ENCODE measurements at regions not wholly inside any gene's neighbourhood (a gene's known extent, or its start where the extent isn't known, plus 50 kb on each side); places are given as distances from the start of the nearest gene placed in this dataset.

DNA sequence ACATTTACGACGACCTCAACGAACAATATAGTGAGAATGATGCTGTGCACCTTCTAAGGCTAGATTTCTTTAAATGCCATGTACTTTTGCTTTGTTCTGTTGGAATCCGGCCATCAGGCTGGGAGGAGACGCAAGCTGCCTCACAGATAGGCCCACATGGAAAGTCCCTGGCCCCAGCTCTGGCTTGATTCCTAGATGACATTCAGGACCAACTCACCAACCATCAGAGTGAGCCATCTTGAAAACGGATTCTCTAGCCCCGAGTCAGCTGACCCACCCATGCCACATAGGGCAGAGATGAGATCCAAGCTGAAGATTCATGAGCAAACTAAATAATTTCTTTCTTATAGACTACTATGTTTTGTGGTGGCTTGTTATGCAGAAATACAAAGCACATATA, 164.4 kb downstream of the ZNF281 start:
- Histone ChIP-seq H3K4me3 (ENCODE audit: low read length) (no peak overlapping the region), H3K9me3 (ENCODE audit: control insufficient read depth, low read length) (no peaks in the 10 kb centered on the region), H3K36me3 (ENCODE audit: control insufficient read depth, insufficient read depth, low read length, severe bottlenecking) (no peaks in the 10 kb centered on the region), H3K27me3 (replicated peaks; ENCODE audit: control insufficient read depth, insufficient read depth, low read length) (no peaks in the 10 kb centered on the region), H3K4me1 (ENCODE audit: control insufficient read depth, insufficient read depth, low read length) (peaks cover 13% of the 10 kb centered on the region), H3K9ac (ENCODE audit: low read length) (no peak overlapping the region)
- DNase-seq (ENCODE audit: low read depth): peak; percentile 34

- H3K27me3 ChIP-seq (replicated peaks; ENCODE audit: control insufficient read depth, insufficient read depth, low read length): no peaks in the 10 kb centered on the region
- H3K36me3 ChIP-seq (ENCODE audit: control insufficient read depth, insufficient read depth, low read length, severe bottlenecking): no peaks in the 10 kb centered on the region
- H3K9ac ChIP-seq (ENCODE audit: low read length): no peak overlapping the region
- H3K4me1 ChIP-seq (ENCODE audit: control insufficient read depth, insufficient read depth, low read length): peaks cover 12% of the 10 kb centered on the region
- no peaks in the 10 kb centered on the region for H3K9me3 ChIP-seq (ENCODE audit: control insufficient read depth, low read length)
- peak; percentile 39 for DNase-seq (ENCODE audit: low read depth)
- peak overlapping the region; percentile 65 for H3K4me3 ChIP-seq (ENCODE audit: low read length)
Observed at GRCh38 chr1:200243042-200243437, 166.8 kb downstream of the ZNF281 start.

- peaks cover 12% of the 10 kb centered on the region for H3K4me1 ChIP-seq (ENCODE audit: control insufficient read depth, insufficient read depth, low read length)
- no peaks in the 10 kb centered on the region for H3K27me3 ChIP-seq (replicated peaks; ENCODE audit: control insufficient read depth, insufficient read depth, low read length)
- H3K9ac ChIP-seq (ENCODE audit: low read length): peak overlapping the region; percentile 40
- peak overlapping the region; percentile 65 for H3K4me3 ChIP-seq (ENCODE audit: low read length)
- DNase-seq (ENCODE audit: low read depth): peak; percentile 19
- H3K9me3 ChIP-seq (ENCODE audit: control insufficient read depth, low read length): no peaks in the 10 kb centered on the region
- no peaks in the 10 kb centered on the region for H3K36me3 ChIP-seq (ENCODE audit: control insufficient read depth, insufficient read depth, low read length, severe bottlenecking)
Observed at GRCh38 chr1:200242110-200243041, 167.5 kb downstream of the ZNF281 start.

DNA sequence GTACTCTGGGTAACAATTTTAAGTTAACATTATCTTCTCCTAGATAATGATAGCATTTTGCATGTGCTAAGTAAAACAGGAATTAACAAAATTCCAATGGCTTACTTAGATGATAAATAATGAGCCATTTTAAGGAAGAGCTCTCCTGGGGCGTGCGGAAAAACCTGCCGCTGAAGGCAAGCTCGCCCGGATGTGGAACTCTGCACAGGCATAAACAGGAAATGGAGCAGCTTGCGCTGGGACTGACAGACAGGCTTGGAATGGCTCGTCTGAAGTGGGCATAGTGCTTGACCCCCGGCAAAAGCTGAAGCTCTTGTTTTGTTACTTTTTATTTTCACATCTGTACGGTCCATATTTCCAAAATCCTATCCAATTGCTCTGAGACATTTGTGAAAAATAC, 169.2 kb downstream of the ZNF281 start:
- DNase-seq (ENCODE audit: low read depth): no peak
- H3K9ac ChIP-seq (ENCODE audit: low read length): no peak overlapping the region
- no peaks in the 10 kb centered on the region for H3K9me3 ChIP-seq (ENCODE audit: control insufficient read depth, low read length)
- no peaks in the 10 kb centered on the region for H3K36me3 ChIP-seq (ENCODE audit: control insufficient read depth, insufficient read depth, low read length, severe bottlenecking)
- H3K4me3 ChIP-seq (ENCODE audit: low read length): no peak overlapping the region
- H3K4me1 ChIP-seq (ENCODE audit: control insufficient read depth, insufficient read depth, low read length): peaks cover 12% of the 10 kb centered on the region
- H3K27me3 ChIP-seq (replicated peaks; ENCODE audit: control insufficient read depth, insufficient read depth, low read length): no peaks in the 10 kb centered on the region

DNA sequence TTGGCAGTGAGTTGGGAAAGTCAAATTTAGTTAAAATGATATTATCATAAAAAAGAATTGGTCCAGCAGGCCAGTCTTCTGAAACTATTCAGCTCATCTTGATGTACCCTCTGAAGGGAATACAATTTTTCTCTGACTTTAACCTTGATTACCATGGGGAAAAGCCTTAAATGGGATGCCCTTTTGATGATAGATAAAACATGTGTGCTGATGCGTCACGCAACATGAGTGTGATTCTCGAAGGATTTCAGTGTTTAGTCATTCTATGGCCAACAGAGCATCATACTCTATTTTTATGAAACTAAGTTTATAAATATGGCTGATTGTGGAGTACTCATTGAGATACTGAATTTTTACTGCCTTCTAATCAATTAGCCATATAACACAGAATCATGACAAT, 171.5 kb downstream of the ZNF281 start:
- Histone ChIP-seq H3K9ac (ENCODE audit: low read length) (no peak overlapping the region), H3K4me1 (ENCODE audit: control insufficient read depth, insufficient read depth, low read length) (peaks cover 12% of the 10 kb centered on the region), H3K27me3 (replicated peaks; ENCODE audit: control insufficient read depth, insufficient read depth, low read length) (no peaks in the 10 kb centered on the region), H3K36me3 (ENCODE audit: control insufficient read depth, insufficient read depth, low read length, severe bottlenecking) (no peaks in the 10 kb centered on the region), H3K4me3 (ENCODE audit: low read length) (no peak overlapping the region), H3K9me3 (ENCODE audit: control insufficient read depth, low read length) (no peaks in the 10 kb centered on the region)
- DNase-seq (ENCODE audit: low read depth): no peak

DNA sequence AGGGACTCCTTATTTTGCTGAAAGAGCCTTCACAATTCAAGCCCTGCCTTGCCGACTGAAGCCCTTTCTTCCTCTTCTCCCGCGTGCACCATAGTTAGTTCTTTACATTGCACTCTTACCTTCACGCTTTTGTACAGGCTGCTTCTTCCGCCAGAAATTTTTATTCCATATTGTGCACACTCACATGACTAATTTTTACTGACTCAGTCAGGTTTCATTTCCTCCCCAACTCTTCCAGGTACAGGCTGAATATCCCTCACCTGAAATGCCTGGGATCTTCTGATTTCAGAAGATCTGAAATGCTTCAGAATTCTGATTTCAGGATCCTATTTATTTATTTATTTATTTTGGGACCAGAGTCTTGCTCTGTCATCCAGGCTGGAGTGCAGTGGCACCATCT, 172.8 kb downstream of the ZNF281 start:
- Histone ChIP-seq H3K27me3 (replicated peaks; ENCODE audit: control insufficient read depth, insufficient read depth, low read length) (no peaks in the 10 kb centered on the region), H3K4me1 (ENCODE audit: control insufficient read depth, insufficient read depth, low read length) (peaks cover 6% of the 10 kb centered on the region), H3K9ac (ENCODE audit: low read length) (no peak overlapping the region), H3K4me3 (ENCODE audit: low read length) (no peak overlapping the region), H3K9me3 (ENCODE audit: control insufficient read depth, low read length) (no peaks in the 10 kb centered on the region), H3K36me3 (ENCODE audit: control insufficient read depth, insufficient read depth, low read length, severe bottlenecking) (no peaks in the 10 kb centered on the region)
- DNase-seq (ENCODE audit: low read depth): no peak

DNA sequence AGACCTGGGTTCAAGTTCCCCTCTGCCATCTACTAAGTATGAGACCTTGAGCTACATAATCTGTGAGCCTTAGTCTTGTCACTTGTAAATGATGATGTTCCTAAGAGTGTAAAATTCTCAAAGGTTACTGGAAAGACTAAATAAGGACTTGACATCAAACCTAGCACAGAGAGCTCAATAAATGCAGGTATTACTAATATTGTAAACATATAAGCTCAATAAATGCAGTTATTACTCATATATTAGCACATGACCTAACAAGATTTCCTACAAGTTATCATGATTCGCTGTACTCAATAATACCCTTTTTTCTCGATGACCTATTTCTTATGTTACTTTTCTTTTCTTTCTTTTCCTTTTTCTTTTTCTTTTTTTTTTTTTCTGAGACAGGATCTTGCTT, 174.9 kb downstream of the ZNF281 start:
- no peaks in the 10 kb centered on the region for H3K36me3 ChIP-seq (ENCODE audit: control insufficient read depth, insufficient read depth, low read length, severe bottlenecking)
- peaks cover 17% of the 10 kb centered on the region for H3K4me1 ChIP-seq (ENCODE audit: control insufficient read depth, insufficient read depth, low read length)
- no peaks in the 10 kb centered on the region for H3K27me3 ChIP-seq (replicated peaks; ENCODE audit: control insufficient read depth, insufficient read depth, low read length)
- H3K9me3 ChIP-seq (ENCODE audit: control insufficient read depth, low read length): no peaks in the 10 kb centered on the region
- no peak overlapping the region for H3K9ac ChIP-seq (ENCODE audit: low read length)
- H3K4me3 ChIP-seq (ENCODE audit: low read length): no peak overlapping the region
- DNase-seq (ENCODE audit: low read depth): no peak

GRCh38 chr1:200233393-200233792, 176.4 kb downstream of the ZNF281 start:
- H3K4me3 ChIP-seq (ENCODE audit: low read length): no peak overlapping the region
- DNase-seq (ENCODE audit: low read depth): peak; percentile 72
- no peaks in the 10 kb centered on the region for H3K9me3 ChIP-seq (ENCODE audit: control insufficient read depth, low read length)
- H3K36me3 ChIP-seq (ENCODE audit: control insufficient read depth, insufficient read depth, low read length, severe bottlenecking): no peaks in the 10 kb centered on the region
- H3K27me3 ChIP-seq (replicated peaks; ENCODE audit: control insufficient read depth, insufficient read depth, low read length): no peaks in the 10 kb centered on the region
- H3K9ac ChIP-seq (ENCODE audit: low read length): no peak overlapping the region
- peaks cover 17% of the 10 kb centered on the region for H3K4me1 ChIP-seq (ENCODE audit: control insufficient read depth, insufficient read depth, low read length)

DNA sequence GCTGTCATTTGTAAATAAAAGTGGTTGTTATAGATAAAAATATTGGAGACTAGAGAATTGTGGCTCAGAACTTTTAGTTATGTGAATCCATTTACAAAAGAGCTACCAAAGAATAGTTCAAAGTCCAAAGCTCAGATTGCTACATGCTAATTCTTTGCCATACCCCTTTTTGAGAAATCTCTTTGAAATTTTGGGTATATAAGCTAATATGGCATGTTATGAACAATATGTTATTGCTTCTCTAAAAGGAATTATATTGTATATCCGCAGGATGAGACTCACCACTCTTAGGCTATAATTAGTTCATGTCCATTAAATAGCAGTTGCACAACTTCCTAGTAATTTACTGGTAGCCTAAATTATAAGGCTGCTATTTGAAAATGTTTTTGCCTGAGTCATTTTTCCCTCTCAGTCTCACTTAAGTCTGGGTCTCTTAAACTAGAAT, 178.0 kb downstream of the ZNF281 start:
- peak overlapping the region; percentile 13 for H3K4me3 ChIP-seq (ENCODE audit: low read length)
- H3K4me1 ChIP-seq (ENCODE audit: control insufficient read depth, insufficient read depth, low read length): peaks cover 22% of the 10 kb centered on the region
- H3K9ac ChIP-seq (ENCODE audit: low read length): no peak overlapping the region
- DNase-seq (ENCODE audit: low read depth): peak; percentile 58
- H3K9me3 ChIP-seq (ENCODE audit: control insufficient read depth, low read length): no peaks in the 10 kb centered on the region
- H3K36me3 ChIP-seq (ENCODE audit: control insufficient read depth, insufficient read depth, low read length, severe bottlenecking): no peaks in the 10 kb centered on the region
- H3K27me3 ChIP-seq (replicated peaks; ENCODE audit: control insufficient read depth, insufficient read depth, low read length): no peaks in the 10 kb centered on the region

DNA sequence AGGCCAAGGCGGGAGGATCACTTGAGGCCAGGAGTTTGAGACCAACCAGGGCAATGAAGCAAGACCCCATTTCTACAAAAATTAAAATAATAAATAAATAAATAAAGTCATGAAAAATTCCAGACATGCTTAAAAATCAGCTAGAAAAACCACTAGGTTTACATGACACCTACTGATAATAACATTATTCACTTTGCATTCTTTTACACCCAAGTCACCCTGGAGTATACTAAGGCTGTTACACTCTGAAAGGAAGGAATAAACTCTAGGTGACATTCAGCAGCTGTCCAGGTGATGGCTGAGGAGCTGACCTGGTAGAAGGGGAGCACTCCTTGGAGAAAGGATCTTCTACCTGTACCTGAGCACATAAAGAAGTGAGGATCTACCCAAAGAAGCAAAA, 179.2 kb downstream of the ZNF281 start:
- Histone ChIP-seq H3K36me3 (ENCODE audit: control insufficient read depth, insufficient read depth, low read length, severe bottlenecking) (no peaks in the 10 kb centered on the region), H3K9me3 (ENCODE audit: control insufficient read depth, low read length) (no peaks in the 10 kb centered on the region), H3K9ac (ENCODE audit: low read length) (no peak overlapping the region), H3K4me3 (ENCODE audit: low read length) (no peak overlapping the region), H3K4me1 (ENCODE audit: control insufficient read depth, insufficient read depth, low read length) (peaks cover 27% of the 10 kb centered on the region), H3K27me3 (replicated peaks; ENCODE audit: control insufficient read depth, insufficient read depth, low read length) (no peaks in the 10 kb centered on the region)
- no peak for DNase-seq (ENCODE audit: low read depth)

- no peak for DNase-seq (ENCODE audit: low read depth)
- no peaks in the 10 kb centered on the region for H3K36me3 ChIP-seq (ENCODE audit: control insufficient read depth, insufficient read depth, low read length, severe bottlenecking)
- no peak overlapping the region for H3K9ac ChIP-seq (ENCODE audit: low read length)
- peaks cover 27% of the 10 kb centered on the region for H3K4me1 ChIP-seq (ENCODE audit: control insufficient read depth, insufficient read depth, low read length)
- no peaks in the 10 kb centered on the region for H3K27me3 ChIP-seq (replicated peaks; ENCODE audit: control insufficient read depth, insufficient read depth, low read length)
- no peaks in the 10 kb centered on the region for H3K9me3 ChIP-seq (ENCODE audit: control insufficient read depth, low read length)
- no peak overlapping the region for H3K4me3 ChIP-seq (ENCODE audit: low read length)
Observed at GRCh38 chr1:200228486-200228885, 181.3 kb downstream of the ZNF281 start.

Data from adipocyte (in vitro differentiated cells).